B cell (primary cell): ENCODE measurements at regions not wholly inside any gene's neighbourhood (a gene's known extent, or its start where the extent isn't known, plus 50 kb on each side); places are given as distances from the start of the nearest gene placed in this dataset.

Experiments used
- CTCF ChIP-seq: fragments of 200-600 bp; IDR thresholded peaks from one replicate; pipeline ENCODE4 v1.8.0; 2022; ENCODE audit warnings: antibody characterized with exemption, mild to moderate bottlenecking
- EZH2 ChIP-seq: IDR thresholded peaks from 2 replicates; pipeline ENCODE4 v1.6.1; 2012; ENCODE audit warnings: borderline replicate concordance, low read depth, mild to moderate bottlenecking, moderate library complexity, low read length; ENCODE audit not compliant: insufficient read depth, poor library complexity, severe bottlenecking

GRCh38 chr2:149745396-149746230 is 158.0 kb upstream of the MMADHC start:
- TF ChIP-seq CTCF (no peak), EZH2 (no peak)
